K562 (cell line): ENCODE measurements at regions not wholly inside any gene's neighbourhood (a gene's known extent, or its start where the extent isn't known, plus 50 kb on each side); places are given as distances from the start of the nearest gene placed in this dataset.

ENCODE experiments used
- ATF3 ChIP-seq, 2 experiments: fragments of 450-650 bp in 1 of 2; sonication (generic) in 1 of 2; formaldehyde crosslinking in 1 of 2; IDR thresholded peaks in 1 of 2; conservative IDR thresholded peaks in 1 of 2; 2 replicates each; pipeline versions ENCODE4 v1.6.1 to v1.8.1; 2016 to 2023; ENCODE audit warnings: mild to moderate bottlenecking in 2 of 2, moderate library complexity in 2 of 2, inconsistent platforms in 1 of 2, missing genetic modification reagents in 1 of 2
- ATF4 ChIP-seq: fragments of 450-650 bp; formaldehyde crosslinking; IDR thresholded peaks from 2 replicates; pipeline ENCODE4 v1.4.0; 2022; ENCODE audit warnings: mild to moderate bottlenecking, moderate library complexity
- FOXM1 ChIP-seq, 2 experiments: fragments of 450-650 bp in 1 of 2; sonication (generic) in 1 of 2; formaldehyde crosslinking in 1 of 2; IDR thresholded peaks; 2 replicates each; pipeline versions ENCODE4 v1.6.1 to v1.9.0; 2017 to 2022; ENCODE audit warnings: low read depth in 2 of 2, mild to moderate bottlenecking in 2 of 2, missing genetic modification reagents in 1 of 2, moderate library complexity in 1 of 2
- HMG20A ChIP-seq: fragments of 450-650 bp; formaldehyde crosslinking; conservative IDR thresholded peaks from 2 replicates; pipeline ENCODE4 v1.4.0; 2020; ENCODE audit warnings: mild to moderate bottlenecking, mixed read lengths
- POLR2A ChIP-seq: fragments of 450-650 bp; conservative IDR thresholded peaks from 2 replicates; pipeline ENCODE4 v1.6.1; 2016
- RAD21 ChIP-seq, 2 experiments: fragments of 250-450 bp in 1 of 2; fragments of 450-650 bp in 1 of 2; sonication (Bioruptor Pico) in 1 of 2; formaldehyde crosslinking in 1 of 2; IDR thresholded peaks in 1 of 2; conservative IDR thresholded peaks in 1 of 2; 2 replicates each; pipeline versions ENCODE4 v1.4.0 to v1.8.0; 2020 to 2022; ENCODE audit warnings: mild to moderate bottlenecking in 2 of 2, moderate library complexity in 1 of 2
- SMARCE1 ChIP-seq: fragments of 450-650 bp; IDR thresholded peaks from 2 replicates; pipeline ENCODE4 v1.7.1; 2016; ENCODE audit warnings: mild to moderate bottlenecking
- USF2 ChIP-seq: sonication (generic); formaldehyde crosslinking; IDR thresholded peaks from 2 replicates; pipeline ENCODE4 v1.5.0; 2020; ENCODE audit warnings: missing genetic modification reagents
- YBX1 ChIP-seq: fragments of 450-650 bp; IDR thresholded peaks from 2 replicates; pipeline ENCODE4 v1.7.1; 2016; ENCODE audit warnings: mild to moderate bottlenecking
- ZZZ3 ChIP-seq: fragments of 450-650 bp; IDR thresholded peaks from 2 replicates; pipeline ENCODE4 v1.6.1; 2016; ENCODE audit warnings: antibody characterized with exemption, mild to moderate bottlenecking, moderate library complexity

GRCh38 chr18:33853187-33853586, 275.2 kb downstream of the ASXL3 start:
- TF ChIP-seq FOXM1 (IDR thresholded peaks at IDR 0.05; ENCODE audit: low read depth): no peak
- TF ChIP-seq FOXM1 (CRISPR knock-in tag; IDR thresholded peaks at IDR 0.05; ENCODE audit: low read depth): no peak
- TF ChIP-seq ZZZ3: no peak
- no peak for TF ChIP-seq HMG20A (CRISPR knock-in tag)
- TF ChIP-seq POLR2A: no peak
- no peak for TF ChIP-seq SMARCE1
- no peak for TF ChIP-seq ATF4 (CRISPR knock-in tag)
- no peak for TF ChIP-seq USF2 (CRISPR knock-in tag)
- no peak for TF ChIP-seq ATF3 (IDR thresholded peaks at IDR 0.05)
- no peak for TF ChIP-seq ATF3 (CRISPR knock-in tag; conservative IDR thresholded peaks at IDR 0.05)
- no peak for TF ChIP-seq YBX1
- no peak for TF ChIP-seq RAD21 (CRISPR knock-in tag; conservative IDR thresholded peaks at IDR 0.05 in 1 of 2, IDR thresholded peaks at IDR 0.05 in 1 of 2)
